ENCODE measurements at regions not wholly inside any gene's neighbourhood (a gene's known extent, or its start where the extent isn't known, plus 50 kb on each side); places are given as distances from the start of the nearest gene placed in this dataset.

GRCh38 chr14:51441001-51441400 lies 201.0 kb downstream of the TMX1 start:
- peak overlapping the region; percentile 96 for H3K27ac ChIP-seq

GRCh38 chr14:51442513-51443175 lies 202.6 kb downstream of the TMX1 start:
- peak overlapping the region; percentile 96 for H3K27ac ChIP-seq
- peak; percentile 73 for DNase-seq (ENCODE audit: low read depth, low spot score)

More at GRCh38 chr14:51441001-51441400, 201.0 kb downstream of the TMX1 start:
- DNase-seq (ENCODE audit: low read depth, low spot score): peak; percentile 26

GRCh38 chr14:51443195-51444018 lies 203.4 kb downstream of the TMX1 start:
- H3K27ac ChIP-seq: peak overlapping the region; percentile 96
- DNase-seq (ENCODE audit: low read depth, low spot score): no peak

GRCh38 chr14:51444353-51445000 lies 204.4 kb downstream of the TMX1 start:
- DNase-seq (ENCODE audit: low read depth, low spot score): no peak
- H3K27ac ChIP-seq: peak overlapping the region; percentile 96

- no peak for DNase-seq (ENCODE audit: low read depth, low spot score)
- H3K27ac ChIP-seq: no peak overlapping the region
Observed at GRCh38 chr14:51445001-51445390, 204.9 kb downstream of the TMX1 start.

GRCh38 chr14:51446771-51447170 lies 204.9 kb upstream of the FRMD6 start:
- no peak for DNase-seq (ENCODE audit: low read depth, low spot score)
- H3K27ac ChIP-seq: no peak overlapping the region

- no peak overlapping the region for H3K27ac ChIP-seq
- DNase-seq (ENCODE audit: low read depth, low spot score): no peak
Observed at GRCh38 chr14:51447411-51447810, 204.3 kb upstream of the FRMD6 start.

- H3K27ac ChIP-seq: peak overlapping the region; percentile 77
- no peak for DNase-seq (ENCODE audit: low read depth, low spot score)
Observed at GRCh38 chr14:51448831-51449670, 202.7 kb upstream of the FRMD6 start.

GRCh38 chr14:51449681-51450080 lies 202.0 kb upstream of the FRMD6 start:
- peak overlapping the region; percentile 77 for H3K27ac ChIP-seq
- no peak for DNase-seq (ENCODE audit: low read depth, low spot score)

GRCh38 chr14:51451561-51451960 lies 200.1 kb upstream of the FRMD6 start:
- no peak for DNase-seq (ENCODE audit: low read depth, low spot score)
- no peak overlapping the region for H3K27ac ChIP-seq

- H3K27ac ChIP-seq: peak overlapping the region; percentile 32
- no peak for DNase-seq (ENCODE audit: low read depth, low spot score)
Observed at GRCh38 chr14:51453869-51454268, 197.8 kb upstream of the FRMD6 start.

GRCh38 chr14:51454351-51454750 lies 197.4 kb upstream of the FRMD6 start:
- no peak for DNase-seq (ENCODE audit: low read depth, low spot score)
- H3K27ac ChIP-seq: peak overlapping the region; percentile 32

- no peak for DNase-seq (ENCODE audit: low read depth, low spot score)
- H3K27ac ChIP-seq: no peak overlapping the region
Observed at GRCh38 chr14:51455041-51455835, 196.5 kb upstream of the FRMD6 start.

GRCh38 chr14:51457843-51458562 lies 193.7 kb upstream of the FRMD6 start:
- no peak for DNase-seq (ENCODE audit: low read depth, low spot score)
- peak overlapping the region; percentile 49 for H3K27ac ChIP-seq

GRCh38 chr14:51458563-51458955 lies 193.2 kb upstream of the FRMD6 start:
- DNase-seq (ENCODE audit: low read depth, low spot score): no peak

GRCh38 chr14:51460011-51460410 lies 191.7 kb upstream of the FRMD6 start:
- DNase-seq (ENCODE audit: low read depth, low spot score): no peak
- no peak overlapping the region for H3K27ac ChIP-seq

More at GRCh38 chr14:51458563-51458955, 193.2 kb upstream of the FRMD6 start:
- peak overlapping the region; percentile 49 for H3K27ac ChIP-seq

- peak overlapping the region; percentile 82 for H3K27ac ChIP-seq
- peak; percentile 81 for DNase-seq (ENCODE audit: low read depth, low spot score)
Observed at GRCh38 chr14:51462182-51462581, 189.5 kb upstream of the FRMD6 start.

GRCh38 chr14:51462706-51463105 lies 189.0 kb upstream of the FRMD6 start:
- no peak for DNase-seq (ENCODE audit: low read depth, low spot score)
- H3K27ac ChIP-seq: peak overlapping the region; percentile 82

GRCh38 chr14:51463461-51463860 lies 188.2 kb upstream of the FRMD6 start:
- peak overlapping the region; percentile 82 for H3K27ac ChIP-seq
- no peak for DNase-seq (ENCODE audit: low read depth, low spot score)

Data from epithelial cell of prostate (primary cell).